GM18870 (cell line): ENCODE measurements at regions not wholly inside any gene's neighbourhood (a gene's known extent, or its start where the extent isn't known, plus 50 kb on each side); places are given as distances from the start of the nearest gene placed in this dataset.

Experiments used
- ATAC-seq: cut with Tn5 transposase; IDR thresholded peaks from one replicate; pipeline ENCODE4 v1.9.1; 2021; ENCODE audit warnings: moderate library complexity; ENCODE audit not compliant: unreplicated experiment

GRCh38 chr10:35726846-35727245 lies 84.8 kb upstream of the FZD8 start:
- ATAC-seq, result no peak

- no peak for ATAC-seq
These were observed 81.9 kb upstream of the FZD8 start for GRCh38 chr10:35723992-35724391.

- ATAC-seq, result no peak
These were observed 81.0 kb upstream of the FZD8 start for GRCh38 chr10:35723059-35723458.

DNA sequence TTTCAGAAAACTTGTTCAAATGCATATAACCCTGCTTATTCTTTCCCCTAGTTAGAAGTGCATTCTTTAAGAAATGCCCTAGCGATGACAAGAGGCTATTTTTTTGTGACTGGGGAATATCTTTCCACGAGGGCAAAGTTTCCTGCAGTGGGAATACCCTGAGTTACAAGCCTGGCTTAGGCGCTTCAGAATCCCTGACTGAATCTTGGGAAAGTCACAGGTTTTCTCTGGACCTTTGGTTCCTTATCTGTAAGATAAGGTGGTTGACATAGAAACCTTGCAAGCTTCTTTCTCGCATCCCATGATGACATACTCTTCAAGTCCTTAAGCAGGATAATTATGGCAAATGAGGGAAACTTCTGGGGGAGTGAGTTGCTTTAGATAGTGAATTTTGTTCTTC lies 80.5 kb upstream of the FZD8 start:
- ATAC-seq, result no peak

DNA sequence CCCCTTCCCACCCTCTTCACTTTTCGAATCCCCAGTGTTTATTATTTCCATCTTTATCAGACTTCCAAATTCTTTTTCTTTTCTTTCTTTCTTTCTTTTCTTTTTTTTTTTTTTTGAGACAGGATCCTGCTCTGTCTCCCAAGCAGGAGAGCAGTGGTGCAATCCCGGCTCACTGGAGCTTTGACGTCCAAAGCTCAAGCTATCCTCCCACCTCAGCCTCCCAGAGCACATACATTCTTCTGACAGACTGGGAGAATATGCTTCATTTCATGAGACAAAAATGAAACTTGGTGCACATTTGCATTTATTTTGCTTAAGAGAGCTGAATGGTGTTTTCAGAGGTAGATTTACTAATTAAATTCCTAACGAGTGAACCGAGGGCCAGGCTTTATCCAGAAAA lies 80.1 kb upstream of the FZD8 start:
- ATAC-seq, result no peak

- ATAC-seq, result no peak
These were observed 78.3 kb upstream of the FZD8 start for GRCh38 chr10:35720366-35720765.

DNA sequence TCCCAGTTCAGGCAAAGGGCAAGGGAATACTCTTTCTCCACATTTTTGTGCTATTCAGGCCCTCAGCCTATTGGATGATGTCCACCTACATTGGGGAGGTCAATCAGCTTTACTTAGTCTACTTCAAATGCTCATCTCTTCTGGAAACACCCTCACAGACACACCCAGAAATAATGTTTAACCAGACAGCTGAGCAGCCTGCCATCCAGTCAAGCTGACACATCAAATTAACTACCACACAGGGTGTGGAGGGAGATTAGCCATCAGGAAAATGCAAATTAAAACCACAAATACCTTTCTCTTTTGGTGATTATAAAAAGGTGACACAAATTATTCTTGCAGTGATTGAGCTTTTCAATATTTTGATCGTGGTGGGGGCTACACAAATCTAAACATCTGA lies 74.7 kb upstream of the FZD8 start:
- ATAC-seq, result no peak

GRCh38 chr10:35712486-35712885 lies 70.4 kb upstream of the FZD8 start:
- ATAC-seq, result no peak

GRCh38 chr10:35711615-35712411 lies 69.7 kb upstream of the FZD8 start:
- no peak for ATAC-seq

- ATAC-seq, result no peak
These were observed 65.7 kb upstream of the FZD8 start for GRCh38 chr10:35707642-35708425.

DNA sequence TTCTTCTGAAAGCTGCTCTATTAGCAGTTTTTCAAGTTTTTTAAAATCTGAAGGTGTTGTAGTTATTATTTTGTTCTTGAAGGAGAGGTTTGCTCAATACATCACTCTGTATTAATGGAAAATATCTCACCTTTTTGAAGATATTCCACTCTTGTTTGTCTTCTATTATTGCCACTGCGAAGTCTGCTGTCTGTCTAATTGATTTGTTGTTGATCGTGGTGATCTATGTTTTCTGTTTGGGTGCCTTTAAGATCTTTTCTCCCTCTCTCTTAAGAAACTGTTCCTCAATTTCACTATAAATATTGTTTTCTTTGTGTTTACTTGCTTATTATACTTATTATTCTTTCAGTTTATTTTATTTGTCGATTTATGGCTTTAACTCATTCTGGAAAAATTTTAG lies 64.9 kb upstream of the FZD8 start:
- ATAC-seq, result no peak

DNA sequence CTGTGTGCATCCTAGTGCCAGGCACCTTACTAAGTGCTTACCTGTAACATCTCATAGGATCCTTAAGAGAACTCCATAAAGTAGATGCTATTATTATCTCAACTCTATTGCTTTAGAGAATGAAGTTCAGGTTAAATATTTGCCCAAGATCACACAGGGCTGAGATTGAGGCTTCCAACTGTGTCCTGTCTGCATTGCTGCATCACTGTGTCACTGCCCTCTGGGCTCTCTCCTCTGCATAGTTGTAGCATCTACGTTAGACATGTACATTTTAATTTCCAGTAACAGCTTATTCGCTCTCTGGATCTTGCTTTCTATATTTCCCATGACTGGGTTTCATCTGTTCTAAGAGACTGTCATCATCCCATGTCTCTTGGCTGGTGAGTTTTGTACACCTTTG lies 63.6 kb upstream of the FZD8 start:
- ATAC-seq, result no peak

- no peak for ATAC-seq
These were observed 63.0 kb upstream of the FZD8 start for GRCh38 chr10:35705051-35705450.

DNA sequence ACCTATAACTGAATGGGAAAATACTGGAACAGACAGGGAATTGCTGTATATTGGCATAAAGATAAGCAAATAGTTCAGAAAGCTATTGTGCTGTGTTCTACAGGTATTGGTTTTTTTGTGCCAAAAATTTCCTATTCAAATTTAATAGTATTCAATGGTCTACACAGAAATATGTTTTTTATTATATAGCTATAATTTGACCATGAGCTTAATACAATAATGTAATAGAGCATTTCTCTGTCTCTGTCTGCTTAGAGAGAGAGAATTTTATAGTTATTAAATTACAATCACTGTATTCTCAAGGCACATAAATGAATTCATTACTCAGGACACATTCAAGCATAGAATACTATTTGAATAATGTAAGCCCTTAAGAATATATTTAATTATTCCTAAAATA lies 62.3 kb upstream of the FZD8 start:
- no peak for ATAC-seq

DNA sequence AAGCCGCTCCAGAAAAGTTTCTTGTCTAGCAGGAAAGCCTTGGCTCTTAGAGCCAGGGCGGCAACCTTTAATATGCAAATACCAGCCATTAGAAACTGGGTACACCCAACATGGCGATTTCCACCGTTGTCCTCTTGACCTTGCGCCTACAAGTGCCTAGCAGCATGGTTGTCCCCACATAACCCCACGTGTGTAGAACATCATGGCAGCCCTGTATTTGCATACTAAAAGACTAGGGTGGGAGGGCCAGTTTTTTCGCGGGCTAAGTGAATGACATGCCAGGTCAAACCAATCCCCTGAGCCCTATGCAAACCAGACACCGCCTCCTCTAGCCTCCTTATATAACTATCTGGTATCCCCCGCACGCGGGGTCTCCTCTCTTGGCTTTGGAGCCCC lies 58.4 kb upstream of the FZD8 start:
- no peak for ATAC-seq

GRCh38 chr10:35699848-35700486 lies 57.9 kb upstream of the FZD8 start:
- no peak for ATAC-seq

DNA sequence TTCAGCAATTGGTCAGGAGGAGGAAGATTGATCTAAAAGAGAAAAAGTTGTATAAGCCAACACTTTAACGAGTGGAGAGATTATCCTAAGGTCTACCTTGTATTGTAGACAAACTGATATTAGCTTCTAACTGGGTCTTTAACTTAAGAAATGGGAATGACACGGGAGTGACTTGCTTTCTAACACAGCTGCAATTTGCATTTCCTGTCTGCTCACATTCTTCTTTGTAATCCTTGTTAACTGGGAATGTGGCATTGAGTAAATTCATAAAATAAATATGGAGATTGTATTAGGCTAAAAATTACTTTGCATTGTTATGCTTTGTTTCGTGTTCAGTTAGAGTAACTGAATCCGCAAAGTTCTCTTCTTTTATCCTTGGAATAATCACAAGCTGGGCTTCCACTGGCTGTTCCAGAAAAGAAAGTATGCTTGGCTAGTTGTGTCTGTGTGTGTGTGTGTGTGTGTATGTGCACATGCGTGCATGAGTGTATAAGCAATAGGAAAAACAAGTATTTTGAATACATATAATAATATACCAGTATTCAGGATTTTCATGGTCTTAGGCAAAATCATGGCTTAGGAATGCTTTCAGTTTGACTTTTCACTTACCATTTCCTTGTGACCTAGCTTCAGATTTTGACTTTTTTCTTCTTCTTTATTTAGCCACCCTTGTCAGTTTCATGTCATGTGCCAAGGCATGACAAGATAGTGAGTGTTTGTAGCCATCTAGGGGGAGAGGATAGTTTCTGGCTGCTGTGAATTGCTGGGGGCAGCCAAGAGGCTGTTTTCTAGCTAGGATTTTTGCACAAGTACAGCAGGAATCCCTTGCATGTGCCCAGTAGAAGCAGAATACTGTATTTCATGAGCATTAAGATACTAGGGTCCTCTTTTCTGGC lies 54.5 kb upstream of the FZD8 start:
- ATAC-seq, result no peak

- no peak for ATAC-seq
These were observed 51.7 kb upstream of the FZD8 start for GRCh38 chr10:35693800-35694199.
